Lower leg skin (tissue), 4 donors: ENCODE measurements at regions not wholly inside any gene's neighbourhood (a gene's known extent, or its start where the extent isn't known, plus 50 kb on each side); places are given as distances from the start of the nearest gene placed in this dataset.

Source experiments
- DNase-seq, 2 donors: peaks; one replicate each; pipeline ENCODE4 v3.0.0-alpha.2; 2019; ENCODE audit warnings: low spot score in 2 of 2
- H3K4me3 ChIP-seq: fragments of 200-600 bp; sonication (generic); 2 replicates; pipeline ENCODE4 v1.5.1; 2017; ENCODE audit warnings: mild to moderate bottlenecking, low read depth; ENCODE audit not compliant: poor library complexity, severe bottlenecking
- POLR2A ChIP-seq, 2 donors: fragments of 450-650 bp; IDR thresholded peaks; one replicate each; pipeline ENCODE4 v1.6.1; 2016 to 2017; ENCODE audit warnings: antibody characterized with exemption in 2 of 2, mild to moderate bottlenecking in 1 of 2, moderate library complexity in 1 of 2
- WGBS, 2 donors: methylation state at CpG; one replicate each; pipeline ENCODE4 v1.1.5; 2018; 5-methylcytosine and 5-hydroxymethylcytosine counted together
- intact Hi-C: fragments of 100-400 bp; cut with DNase I; formaldehyde crosslinking; loops from one replicate; pipeline ENCODE4 v1.15.0; 2023; ENCODE audit warnings: low total_unique reads
- TF ChIP-seq, protein P1 (sequence below), 3 donors: fragments of 450-650 bp; IDR thresholded peaks; one replicate each; pipeline ENCODE4 v1.5.1; 2016; ENCODE audit warnings: antibody characterized with exemption in 3 of 3, mild to moderate bottlenecking in 3 of 3, moderate library complexity in 2 of 3

DNA sequence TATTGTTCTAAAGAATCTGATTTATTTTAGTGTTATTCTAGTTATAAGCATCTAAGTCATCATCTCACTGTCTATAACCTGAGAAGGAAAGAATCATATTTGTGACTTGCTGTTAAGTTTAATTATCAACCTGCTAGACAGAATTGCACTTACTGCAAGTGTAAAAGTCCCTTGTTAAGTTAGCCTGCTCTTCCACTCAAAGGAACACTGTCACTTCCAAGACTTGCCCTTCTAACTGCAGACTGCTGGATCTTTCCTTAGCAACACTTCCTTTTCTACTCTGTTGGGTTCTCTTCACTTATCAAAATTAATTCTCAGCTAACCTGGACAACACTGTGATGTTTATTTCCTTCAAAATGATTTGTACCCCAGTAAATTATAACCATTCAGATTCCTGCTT is 323.2 kb upstream of the TFPI start:
- intact Hi-C loops: no loop called here
- TF ChIP-seq, protein P1, sequence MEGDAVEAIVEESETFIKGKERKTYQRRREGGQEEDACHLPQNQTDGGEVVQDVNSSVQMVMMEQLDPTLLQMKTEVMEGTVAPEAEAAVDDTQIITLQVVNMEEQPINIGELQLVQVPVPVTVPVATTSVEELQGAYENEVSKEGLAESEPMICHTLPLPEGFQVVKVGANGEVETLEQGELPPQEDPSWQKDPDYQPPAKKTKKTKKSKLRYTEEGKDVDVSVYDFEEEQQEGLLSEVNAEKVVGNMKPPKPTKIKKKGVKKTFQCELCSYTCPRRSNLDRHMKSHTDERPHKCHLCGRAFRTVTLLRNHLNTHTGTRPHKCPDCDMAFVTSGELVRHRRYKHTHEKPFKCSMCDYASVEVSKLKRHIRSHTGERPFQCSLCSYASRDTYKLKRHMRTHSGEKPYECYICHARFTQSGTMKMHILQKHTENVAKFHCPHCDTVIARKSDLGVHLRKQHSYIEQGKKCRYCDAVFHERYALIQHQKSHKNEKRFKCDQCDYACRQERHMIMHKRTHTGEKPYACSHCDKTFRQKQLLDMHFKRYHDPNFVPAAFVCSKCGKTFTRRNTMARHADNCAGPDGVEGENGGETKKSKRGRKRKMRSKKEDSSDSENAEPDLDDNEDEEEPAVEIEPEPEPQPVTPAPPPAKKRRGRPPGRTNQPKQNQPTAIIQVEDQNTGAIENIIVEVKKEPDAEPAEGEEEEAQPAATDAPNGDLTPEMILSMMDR (IDR thresholded peaks at IDR 0.05): no peak
- no peak for TF ChIP-seq POLR2A (IDR thresholded peaks at IDR 0.05)
- H3K4me3 ChIP-seq: no peak overlapping the region
- DNase-seq: no peak

DNA sequence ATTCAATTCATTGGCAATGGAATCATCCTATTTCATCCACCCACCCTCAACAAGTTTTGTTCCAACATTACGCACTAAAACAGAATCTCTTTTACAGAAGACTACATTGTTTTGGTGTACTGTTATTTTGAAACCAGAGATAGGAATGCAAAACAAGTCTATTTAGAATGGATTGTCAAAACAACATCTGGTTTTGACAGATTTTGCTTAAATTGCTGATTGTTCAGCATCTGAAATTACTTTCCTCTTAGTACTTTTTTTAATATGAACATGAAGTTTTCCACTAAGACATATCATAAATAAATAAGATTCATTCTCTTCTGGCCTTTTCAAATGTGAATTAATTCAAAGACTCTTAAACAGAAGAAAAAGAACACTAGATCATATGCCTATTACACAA is 323.9 kb upstream of the TFPI start:
- intact Hi-C loops: no loop called here
- no peak for TF ChIP-seq POLR2A (IDR thresholded peaks at IDR 0.05)
- TF ChIP-seq, protein P1 (IDR thresholded peaks at IDR 0.05): no peak
- H3K4me3 ChIP-seq: no peak overlapping the region
- no peak for DNase-seq
- 66 to 68% methylated on average over 1 of the region's 1 CpG for WGBS, 2 donors

DNA sequence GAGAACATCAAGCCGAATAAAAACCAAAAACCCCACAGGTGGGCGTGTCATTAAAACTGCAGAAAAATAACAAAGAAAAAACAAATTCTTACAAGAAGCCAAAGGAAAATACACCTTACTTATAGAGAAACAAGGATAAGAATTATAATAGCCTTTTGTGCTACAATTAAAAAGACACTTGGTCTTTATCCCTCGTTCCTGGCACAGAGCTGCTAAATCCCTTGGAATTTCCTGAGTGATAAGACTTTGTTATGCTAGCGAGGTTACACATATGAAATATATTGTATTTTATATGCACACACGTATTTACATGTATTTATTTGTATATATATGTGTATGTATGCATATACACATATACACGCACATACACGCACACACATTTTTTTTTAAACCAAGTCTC is 325.3 kb upstream of the TFPI start:
- 81 to 83% methylated on average over 7 of the region's 7 CpGs for WGBS, 2 donors

DNA sequence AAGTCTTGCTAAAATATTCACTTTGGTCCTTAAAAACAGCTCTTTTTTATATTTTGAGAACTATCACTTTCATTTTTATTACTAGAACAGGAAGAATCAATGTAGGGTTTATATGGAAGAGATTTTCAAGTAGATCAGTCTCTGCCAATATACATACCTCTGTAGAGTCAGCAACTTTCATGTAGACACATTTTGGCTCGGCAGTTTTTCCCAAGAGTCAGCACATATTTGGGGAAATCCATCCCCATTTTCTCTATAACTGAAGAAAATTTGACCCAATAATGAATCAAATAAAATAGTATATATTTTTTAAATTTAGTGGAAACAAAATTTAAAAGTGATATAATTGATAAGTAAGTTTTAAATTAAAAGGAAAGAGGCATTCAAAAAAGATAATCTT is 329.8 kb upstream of the TFPI start:
- intact Hi-C loops: no loop called here
- DNase-seq: no peak
- no peak overlapping the region for H3K4me3 ChIP-seq
- whole genome bisulfite sequencing, 2 donors: 79 to 84% methylated on average over 1 of the region's 1 CpG
- TF ChIP-seq, protein P1 (IDR thresholded peaks at IDR 0.05): no peak
- no peak for TF ChIP-seq POLR2A (IDR thresholded peaks at IDR 0.05)

More for the DNA sequence above, 325.3 kb upstream of the TFPI start:
- DNase-seq: no peak
- TF ChIP-seq POLR2A (IDR thresholded peaks at IDR 0.05): no peak
- TF ChIP-seq, protein P1 (IDR thresholded peaks at IDR 0.05): no peak
- intact Hi-C loops: no loop called here
- H3K4me3 ChIP-seq: no peak overlapping the region

DNA sequence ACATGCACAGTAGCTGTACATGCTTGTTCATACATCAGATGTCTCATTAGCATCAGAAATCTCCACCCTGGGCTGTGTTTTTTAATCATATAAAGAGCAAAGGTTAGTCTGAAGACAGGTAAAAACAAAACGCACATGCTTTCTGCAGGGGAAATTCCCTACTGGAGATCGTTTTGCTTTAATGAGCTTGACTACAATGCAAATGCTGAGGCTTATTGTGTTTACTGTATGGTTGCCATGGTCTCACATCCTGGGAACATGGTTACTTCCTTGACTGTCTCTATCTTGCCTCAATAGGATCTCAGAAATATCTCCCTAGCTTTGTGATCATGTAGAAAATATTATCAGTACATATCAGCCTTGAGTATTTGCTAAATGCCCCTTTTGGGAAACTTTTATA is 336.5 kb upstream of the TFPI start:
- H3K4me3 ChIP-seq: no peak overlapping the region
- 31 to 38% methylated on average over 2 of the region's 2 CpGs for WGBS, 2 donors
- intact Hi-C loops: no loop called here
- no peak for TF ChIP-seq POLR2A (IDR thresholded peaks at IDR 0.05)
- TF ChIP-seq, protein P1 (IDR thresholded peaks at IDR 0.05): no peak
- DNase-seq: no peak

DNA sequence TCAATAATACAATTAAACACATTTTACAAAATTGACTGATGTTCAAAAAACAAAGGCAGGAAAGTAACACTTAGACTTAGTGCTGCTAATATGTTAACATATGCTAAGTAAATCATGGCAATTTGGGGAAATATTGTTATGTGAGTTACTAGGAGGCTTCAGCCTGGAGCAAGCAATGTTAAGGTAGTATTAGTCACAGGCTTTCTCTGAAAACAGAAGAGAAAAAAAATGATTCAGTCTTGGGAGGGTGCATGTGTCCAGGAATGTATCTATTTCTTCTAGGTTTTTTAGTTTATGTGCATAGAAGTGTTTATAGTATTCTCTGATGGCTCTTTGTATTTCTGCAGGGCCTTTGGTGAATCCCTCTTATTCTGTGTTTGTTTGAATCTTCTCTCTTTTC is 345.8 kb upstream of the TFPI start:
- H3K4me3 ChIP-seq: no peak overlapping the region
- intact Hi-C loops: no loop called here
- TF ChIP-seq, protein P1 (IDR thresholded peaks at IDR 0.05): no peak
- no peak for TF ChIP-seq POLR2A (IDR thresholded peaks at IDR 0.05)
- DNase-seq: no peak
